Muscle of leg (tissue), 3 donors: ENCODE measurements at regions not wholly inside any gene's neighbourhood (a gene's known extent, or its start where the extent isn't known, plus 50 kb on each side); places are given as distances from the start of the nearest gene placed in this dataset.
A peak's percentile ranks its signal among the peaks of the same experiment; 100 is the strongest.

ENCODE experiments used
- DNase-seq: peaks from one replicate; pipeline ENCODE4 v3.0.0; 2013
- H3K27ac ChIP-seq: one replicate; pipeline ENCODE4 v1.5.1; 2013; ENCODE audit warnings: mild to moderate bottlenecking, low read length, control low read depth
- H3K27me3 ChIP-seq: one replicate; pipeline ENCODE4 v1.6.1; 2013; ENCODE audit warnings: low read length; ENCODE audit not compliant: control insufficient read depth, insufficient read depth
- H3K36me3 ChIP-seq: one replicate; pipeline ENCODE4 v1.6.1; 2013; ENCODE audit warnings: low read length; ENCODE audit not compliant: control insufficient read depth, insufficient read depth
- H3K4me1 ChIP-seq: one replicate; pipeline ENCODE4 v1.6.1; 2013; ENCODE audit warnings: low read length; ENCODE audit not compliant: control insufficient read depth, insufficient read depth
- H3K4me3 ChIP-seq: one replicate; pipeline ENCODE4 v1.5.1; 2013; ENCODE audit warnings: low read length, control low read depth
- H3K9me3 ChIP-seq: replicated peaks from 2 replicates; pipeline ENCODE4 v1.6.1; 2013; ENCODE audit warnings: low read depth, low read length; ENCODE audit not compliant: control insufficient read depth
- WGBS: methylation state at CpG from one replicate; pipeline ENCODE4 v1.1.5; 2013; ENCODE audit warnings: missing lambda C conversion rate; ENCODE audit not compliant: insufficient coverage; 5-methylcytosine and 5-hydroxymethylcytosine counted together

GRCh38 chr5:21694567-21694966, 1158.6 kb downstream of the CDH12 start:
- 75% methylated on average over 1 of the region's 2 CpGs for WGBS
- no peaks in the 10 kb centered on the region for H3K27me3 ChIP-seq
- no peaks in the 10 kb centered on the region for H3K4me1 ChIP-seq
- no peak overlapping the region for H3K4me3 ChIP-seq
- H3K9me3 ChIP-seq = no peaks in the 10 kb centered on the region
- H3K36me3 ChIP-seq = no peaks in the 10 kb centered on the region
- no peak overlapping the region for H3K27ac ChIP-seq
- no peak for DNase-seq

DNA sequence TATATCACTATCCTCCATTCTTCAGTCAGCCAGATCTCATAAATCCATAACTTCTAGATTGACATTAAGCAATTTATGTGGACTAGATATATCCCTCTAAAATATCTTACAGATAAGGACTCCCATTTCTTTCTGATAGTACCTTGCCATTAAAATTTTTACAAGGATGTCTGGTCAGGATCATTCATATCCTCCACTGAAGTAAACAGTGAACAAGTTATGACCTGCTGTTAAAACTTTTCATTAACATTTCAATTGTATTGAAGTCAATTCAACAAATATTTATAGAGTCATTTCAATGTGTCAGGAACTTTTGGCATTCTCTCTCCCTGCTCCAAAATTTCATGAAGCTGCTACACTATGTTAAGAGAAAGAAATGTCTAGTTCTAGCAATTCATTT, 1159.6 kb downstream of the CDH12 start:
- H3K27me3 ChIP-seq = no peaks in the 10 kb centered on the region
- no peak for DNase-seq
- no peaks in the 10 kb centered on the region for H3K4me1 ChIP-seq
- H3K36me3 ChIP-seq = no peaks in the 10 kb centered on the region
- no peaks in the 10 kb centered on the region for H3K9me3 ChIP-seq
- no peak overlapping the region for H3K4me3 ChIP-seq
- no peak overlapping the region for H3K27ac ChIP-seq

DNA sequence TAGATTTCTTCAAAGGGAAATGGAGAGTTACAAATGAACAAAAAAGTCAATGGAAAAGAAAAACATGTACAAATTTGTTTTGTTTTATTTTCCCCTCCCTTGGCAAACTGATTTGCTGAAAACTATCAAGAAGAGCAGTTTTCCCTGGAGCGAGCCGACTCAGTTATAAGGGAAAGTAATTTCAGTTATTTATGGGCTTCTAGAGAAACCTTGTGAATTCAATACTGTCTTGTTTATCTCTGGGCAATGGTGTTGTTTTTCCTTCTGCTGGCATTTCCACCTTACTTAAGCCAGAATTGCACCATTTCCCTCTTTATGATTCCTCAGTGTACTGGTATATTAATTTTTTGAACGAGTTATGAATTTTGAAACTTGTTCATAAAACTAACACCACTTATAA, 1163.6 kb downstream of the CDH12 start:
- Histone ChIP-seq H3K27me3 (no peaks in the 10 kb centered on the region), H3K27ac (no peak overlapping the region), H3K4me1 (no peaks in the 10 kb centered on the region), H3K4me3 (no peak overlapping the region), H3K9me3 (no peaks in the 10 kb centered on the region), H3K36me3 (no peaks in the 10 kb centered on the region)
- no CpG with 5 or more reads among the region's 3 CpGs for WGBS
- peak; percentile 55 for DNase-seq

DNA sequence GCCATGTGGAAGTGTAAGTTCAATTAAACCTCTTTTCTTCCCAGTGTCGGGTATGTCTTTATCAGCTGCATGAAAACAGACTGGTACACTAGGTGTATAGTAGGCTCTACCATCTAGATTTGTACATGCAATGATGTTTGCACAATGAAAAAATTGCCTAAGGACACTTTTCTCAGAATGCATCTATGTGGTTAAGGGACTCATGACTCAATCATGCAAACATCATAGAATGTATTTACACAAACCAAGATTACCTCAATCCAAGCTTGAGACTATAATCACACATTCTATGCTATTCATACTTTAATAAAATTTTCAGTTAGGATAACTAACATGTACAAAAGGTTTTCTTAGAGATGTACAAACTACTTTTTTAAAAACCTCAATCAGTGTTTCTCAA, 1164.5 kb downstream of the CDH12 start:
- no peaks in the 10 kb centered on the region for H3K9me3 ChIP-seq
- H3K4me3 ChIP-seq = no peak overlapping the region
- no peak for DNase-seq
- WGBS = no CpG with 5 or more reads among the region's 1 CpG
- no peaks in the 10 kb centered on the region for H3K36me3 ChIP-seq
- H3K27me3 ChIP-seq = no peaks in the 10 kb centered on the region
- no peak overlapping the region for H3K27ac ChIP-seq
- H3K4me1 ChIP-seq = no peaks in the 10 kb centered on the region

DNA sequence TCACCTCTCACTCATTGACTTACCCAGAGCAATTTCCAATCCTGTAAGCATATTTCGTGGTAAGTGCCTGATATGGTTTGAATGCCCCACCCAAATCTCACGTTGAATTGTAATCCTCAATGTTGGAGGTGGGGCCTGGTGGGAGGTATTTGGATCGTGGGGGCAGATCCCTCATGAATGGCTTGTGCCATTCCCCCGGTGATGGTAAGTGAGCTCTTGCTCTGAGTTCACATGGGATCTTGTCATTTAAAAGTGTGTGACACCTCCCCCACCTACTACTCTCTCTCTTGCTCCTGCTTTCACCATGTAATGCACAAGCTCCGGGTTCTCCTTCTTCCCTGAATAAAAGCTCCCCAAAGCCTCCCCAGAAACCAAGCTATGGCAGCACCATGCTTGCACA, 1165.5 kb downstream of the CDH12 start:
- WGBS = 95% methylated on average over 2 of the region's 5 CpGs
- Histone ChIP-seq H3K27me3 (no peaks in the 10 kb centered on the region), H3K4me3 (no peak overlapping the region), H3K9me3 (no peaks in the 10 kb centered on the region), H3K4me1 (no peaks in the 10 kb centered on the region), H3K27ac (no peak overlapping the region), H3K36me3 (no peaks in the 10 kb centered on the region)
- no peak for DNase-seq

DNA sequence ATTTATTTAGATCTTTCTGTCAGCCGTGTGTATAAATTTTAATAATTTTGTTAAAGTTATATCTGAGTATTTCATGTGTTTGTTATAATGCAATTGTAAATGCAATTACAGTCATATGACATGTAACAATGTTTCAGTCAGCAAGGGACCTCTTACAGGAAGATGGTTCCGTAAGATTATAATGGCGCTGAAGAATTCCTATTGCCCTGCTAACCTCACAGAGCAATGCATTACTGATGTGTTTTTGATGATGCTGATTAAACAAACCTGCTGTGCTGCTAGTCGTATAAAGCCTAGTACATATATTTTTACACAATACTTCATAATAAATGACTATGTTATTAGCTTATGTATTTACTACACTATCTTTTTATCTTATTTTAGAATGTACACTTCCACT, 1166.4 kb downstream of the CDH12 start:
- DNase-seq = no peak
- WGBS = no CpG with 5 or more reads among the region's 4 CpGs
- H3K4me3 ChIP-seq = no peak overlapping the region
- no peaks in the 10 kb centered on the region for H3K27me3 ChIP-seq
- H3K4me1 ChIP-seq = no peaks in the 10 kb centered on the region
- H3K27ac ChIP-seq = no peak overlapping the region
- H3K36me3 ChIP-seq = no peaks in the 10 kb centered on the region
- no peaks in the 10 kb centered on the region for H3K9me3 ChIP-seq

DNA sequence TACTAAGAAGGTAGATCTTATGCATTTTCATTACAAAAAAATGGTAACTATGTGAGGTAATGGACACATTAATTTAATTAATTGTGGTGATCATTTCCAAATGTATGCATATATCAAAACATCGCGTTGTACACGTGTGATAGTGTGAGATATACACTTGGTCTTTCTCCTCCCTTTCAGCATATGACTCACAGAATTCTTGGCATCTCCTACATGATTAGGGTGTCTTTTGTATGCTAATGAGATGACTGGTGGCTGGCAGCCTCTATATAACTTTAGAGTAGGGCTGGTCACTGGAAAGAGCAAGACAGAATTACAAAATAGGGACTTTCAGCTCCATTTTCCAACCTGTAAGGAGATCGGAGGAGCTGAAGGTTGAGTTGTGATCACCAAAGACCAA, 1167.6 kb downstream of the CDH12 start:
- Histone ChIP-seq H3K4me1 (no peaks in the 10 kb centered on the region), H3K27me3 (no peaks in the 10 kb centered on the region), H3K36me3 (no peaks in the 10 kb centered on the region), H3K27ac (no peak overlapping the region), H3K4me3 (no peak overlapping the region), H3K9me3 (no peaks in the 10 kb centered on the region)
- no CpG with 5 or more reads among the region's 4 CpGs for WGBS
- no peak for DNase-seq

DNA sequence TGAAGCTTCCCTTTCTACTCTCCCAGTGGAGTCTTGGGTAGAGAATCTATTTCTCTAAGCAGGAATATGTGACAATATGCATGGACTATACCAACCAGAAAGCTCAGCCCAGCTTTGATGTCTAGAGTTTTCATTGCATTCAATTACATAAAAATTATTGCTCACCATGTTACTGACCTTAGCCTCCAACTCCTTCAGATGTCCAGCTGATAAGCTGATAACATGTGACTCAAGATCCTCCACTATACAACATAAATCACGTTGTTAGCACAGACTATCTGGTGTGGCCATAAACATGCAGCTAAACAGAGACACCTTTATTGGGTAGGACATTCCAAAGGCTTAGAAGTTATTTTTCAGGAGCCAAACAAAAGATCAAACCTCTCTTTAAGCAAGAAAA, 1168.2 kb downstream of the CDH12 start:
- Histone ChIP-seq H3K9me3 (no peaks in the 10 kb centered on the region), H3K27me3 (no peaks in the 10 kb centered on the region), H3K4me1 (no peaks in the 10 kb centered on the region), H3K4me3 (no peak overlapping the region), H3K36me3 (no peaks in the 10 kb centered on the region), H3K27ac (no peak overlapping the region)
- DNase-seq = no peak
- no CpG with 5 or more reads among the region's 1 CpG for WGBS

GRCh38 chr5:21681911-21682310, 1171.2 kb downstream of the CDH12 start:
- DNase-seq = no peak
- H3K4me1 ChIP-seq = no peaks in the 10 kb centered on the region
- H3K27me3 ChIP-seq = no peaks in the 10 kb centered on the region
- H3K9me3 ChIP-seq = no peaks in the 10 kb centered on the region
- H3K27ac ChIP-seq = no peak overlapping the region
- H3K36me3 ChIP-seq = no peaks in the 10 kb centered on the region
- no CpG with 5 or more reads among the region's 2 CpGs for WGBS
- H3K4me3 ChIP-seq = no peak overlapping the region

GRCh38 chr5:21680641-21681040, 1172.5 kb downstream of the CDH12 start:
- Histone ChIP-seq H3K4me3 (no peak overlapping the region), H3K27me3 (no peaks in the 10 kb centered on the region), H3K27ac (no peak overlapping the region), H3K36me3 (no peaks in the 10 kb centered on the region), H3K9me3 (no peaks in the 10 kb centered on the region), H3K4me1 (no peaks in the 10 kb centered on the region)
- no CpG with 5 or more reads among the region's 2 CpGs for WGBS
- DNase-seq = no peak

DNA sequence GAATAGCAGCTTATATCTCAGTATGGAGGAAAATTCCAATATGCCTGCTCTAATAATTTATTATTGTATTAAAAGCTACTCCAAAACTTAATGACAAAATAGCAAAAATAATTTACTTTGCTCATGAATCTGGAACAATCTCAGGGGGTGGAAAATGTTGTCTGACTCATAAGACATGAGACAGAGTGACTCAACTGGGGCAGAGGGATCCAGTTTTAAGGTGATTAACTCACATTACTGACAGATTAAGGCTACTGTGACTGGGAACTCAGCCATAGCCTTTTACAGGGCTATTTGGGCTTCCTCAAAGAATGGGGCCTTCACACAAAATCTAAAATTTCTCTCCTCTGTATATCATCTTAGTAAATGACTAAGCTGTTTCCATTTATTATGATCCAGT, 1172.9 kb downstream of the CDH12 start:
- no peak for DNase-seq
- Histone ChIP-seq H3K36me3 (no peaks in the 10 kb centered on the region), H3K4me1 (no peaks in the 10 kb centered on the region), H3K27me3 (no peaks in the 10 kb centered on the region), H3K4me3 (no peak overlapping the region), H3K27ac (no peak overlapping the region), H3K9me3 (no peaks in the 10 kb centered on the region)
